NCI-H1417 (cell line): ENCODE measurements at regions not wholly inside any gene's neighbourhood (a gene's known extent, or its start where the extent isn't known, plus 50 kb on each side); places are given as distances from the start of the nearest gene placed in this dataset.
A peak's percentile ranks its signal among the peaks of the same experiment; 100 is the strongest.
"Not testable (repeated sequence)": the region's sequence is repeated elsewhere in the genome, so short reads cannot be mapped to it uniquely, and the experiment has no call there.

ENCODE experiments used
- DNase-seq, 3 experiments: peaks; one replicate each; lab custom pipeline; 2025; lab: John Stamatoyannopoulos, UW

DNA sequence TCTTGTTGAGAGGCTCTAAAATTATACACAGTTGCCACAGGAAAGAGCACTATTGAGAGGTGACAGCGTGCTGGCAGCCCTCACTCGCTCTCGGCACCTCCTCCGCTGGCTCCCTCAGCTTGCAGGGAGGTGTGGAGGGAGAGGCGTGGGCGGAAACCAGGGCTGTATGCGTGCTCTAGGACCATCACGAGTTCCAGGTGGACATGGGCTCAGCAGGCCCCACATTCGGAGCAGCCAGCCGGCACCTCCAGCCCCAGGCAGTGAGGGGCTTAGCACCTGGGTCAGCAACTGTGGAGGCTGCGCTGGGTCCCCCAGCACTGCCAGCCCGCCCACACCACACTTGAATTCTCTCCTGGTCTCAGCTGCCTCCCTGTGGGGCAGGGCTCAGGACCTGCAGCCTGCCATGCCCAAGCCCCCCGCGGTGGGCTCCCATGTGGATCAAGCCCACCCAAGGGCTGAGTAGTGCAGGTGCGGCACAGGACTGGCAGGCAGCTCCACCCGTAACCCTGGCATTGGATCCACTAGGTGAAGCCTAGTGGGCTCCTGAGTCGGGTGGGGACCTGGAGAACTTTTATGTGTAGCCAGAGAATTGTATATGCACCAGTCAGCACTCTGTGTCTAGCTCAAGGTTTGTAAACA, 460.6 kb upstream of the ALCAM start:
- DNase-seq: no peak

DNA sequence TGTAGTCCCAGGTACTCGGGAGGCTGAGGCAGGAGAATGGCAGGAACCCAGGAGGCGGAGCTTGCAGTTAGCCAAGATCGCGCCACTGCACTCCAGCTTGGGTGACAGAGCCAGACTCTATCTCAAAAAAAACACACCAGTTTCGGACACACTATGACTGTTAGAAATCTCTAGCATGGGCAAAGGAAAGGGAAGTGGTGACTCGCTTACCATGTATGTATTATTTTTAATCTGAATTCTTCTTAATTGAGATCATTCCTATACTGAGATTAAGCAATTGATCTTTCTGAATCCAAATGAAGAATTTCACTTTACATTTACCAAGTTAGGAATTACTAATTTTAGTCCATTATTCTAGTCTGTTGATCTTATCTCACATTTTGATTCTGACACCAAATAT, 459.2 kb upstream of the ALCAM start:
- DNase-seq: no peak

DNA sequence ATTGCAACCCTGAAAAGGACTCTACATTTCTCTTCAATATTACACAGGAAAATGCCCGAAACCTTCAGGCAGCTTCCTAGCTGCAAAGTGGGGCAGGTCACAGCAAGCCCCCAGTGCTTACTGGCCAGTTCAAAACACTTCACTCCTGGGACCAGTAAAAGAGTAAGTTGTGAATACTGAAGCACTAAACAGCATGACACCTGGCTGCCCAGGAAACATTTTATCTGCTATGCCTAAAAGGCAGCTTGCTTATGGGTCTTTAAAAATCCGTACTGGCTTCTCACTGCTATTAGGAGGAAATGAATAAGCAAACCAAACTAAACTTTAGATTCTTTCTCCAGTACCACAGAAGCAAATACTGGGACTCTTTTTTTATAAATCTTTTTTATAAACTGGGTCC, 457.9 kb upstream of the ALCAM start:
- peak; percentile 10 to 67 (median 33) for DNase-seq

DNA sequence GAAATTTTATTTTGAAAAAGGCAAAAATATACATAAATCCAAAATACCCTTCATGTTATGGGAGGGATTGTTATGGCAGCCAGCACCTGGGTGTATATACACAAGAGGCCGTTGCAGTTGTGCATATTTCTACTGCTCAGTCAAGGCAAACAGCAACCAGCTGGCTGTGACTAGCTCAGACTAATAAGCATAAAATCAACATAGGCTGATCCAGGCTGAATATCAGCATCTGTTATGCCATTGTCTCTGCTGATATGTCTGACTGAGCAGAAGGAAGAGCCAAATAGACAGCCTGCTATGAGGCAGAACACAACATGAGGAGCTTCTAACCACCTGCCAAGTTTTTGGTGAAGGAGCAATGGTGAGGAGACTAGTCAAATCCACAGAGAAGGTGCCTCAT, 457.5 kb upstream of the ALCAM start:
- DNase-seq: peak; percentile 22 to 80 (median 42)

DNA sequence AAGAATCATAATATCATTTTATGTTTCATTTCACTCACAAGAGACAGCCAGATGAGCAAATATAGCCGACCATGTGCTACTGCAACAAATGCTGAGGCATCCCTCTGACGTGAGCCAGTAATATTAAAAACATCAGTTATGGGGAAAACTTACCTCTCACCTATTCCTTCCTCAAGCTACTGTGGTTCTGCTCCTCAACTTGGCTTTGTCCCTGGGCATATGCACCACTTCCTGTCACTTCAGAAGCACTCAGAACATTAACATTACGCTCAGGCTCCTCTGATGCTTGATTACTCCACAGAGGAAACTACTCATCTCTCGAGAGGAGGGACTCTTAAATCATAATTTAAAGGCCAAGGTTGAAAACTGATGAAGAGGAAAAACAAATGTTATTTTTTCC, 457.0 kb upstream of the ALCAM start:
- DNase-seq: peak; percentile 2 to 43 (median 6)

DNA sequence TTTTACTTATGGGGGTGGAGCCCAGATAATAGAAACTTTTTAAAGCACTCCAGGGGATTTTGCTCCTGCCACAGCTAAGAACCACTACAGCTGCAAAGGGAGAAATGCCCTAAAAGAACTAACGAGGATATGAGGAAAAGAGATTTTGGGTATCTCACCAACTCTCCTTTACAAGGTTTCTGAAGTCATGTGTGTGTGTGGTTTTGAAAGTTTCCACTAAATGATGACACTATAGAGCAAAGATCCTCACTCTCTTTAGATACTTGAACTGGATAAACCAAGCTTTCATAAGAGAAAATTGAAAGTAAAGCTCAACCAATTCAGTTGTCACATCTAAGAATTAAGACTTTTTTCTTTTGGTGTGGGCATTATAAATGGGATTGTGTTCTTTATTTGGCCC, 455.3 kb upstream of the ALCAM start:
- DNase-seq: no peak

DNA sequence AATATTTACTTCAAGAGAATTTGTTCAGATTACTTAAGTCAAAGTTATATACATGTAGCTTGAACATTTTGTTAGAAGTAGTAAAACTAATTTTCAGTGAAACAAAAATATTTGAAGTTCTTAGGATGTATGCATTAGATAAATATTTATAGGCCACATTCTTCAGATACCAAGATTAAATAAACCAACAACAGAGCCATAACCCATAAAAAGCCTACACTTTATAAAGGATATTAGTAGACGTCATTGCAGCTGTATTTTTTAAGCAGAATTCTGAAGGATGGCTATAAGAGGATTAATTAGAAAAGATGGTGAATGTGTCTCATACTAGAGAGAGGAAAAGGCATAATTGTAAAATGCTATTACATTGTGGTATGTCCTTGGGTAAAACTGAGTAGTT, 449.7 kb upstream of the ALCAM start:
- no peak for DNase-seq

DNA sequence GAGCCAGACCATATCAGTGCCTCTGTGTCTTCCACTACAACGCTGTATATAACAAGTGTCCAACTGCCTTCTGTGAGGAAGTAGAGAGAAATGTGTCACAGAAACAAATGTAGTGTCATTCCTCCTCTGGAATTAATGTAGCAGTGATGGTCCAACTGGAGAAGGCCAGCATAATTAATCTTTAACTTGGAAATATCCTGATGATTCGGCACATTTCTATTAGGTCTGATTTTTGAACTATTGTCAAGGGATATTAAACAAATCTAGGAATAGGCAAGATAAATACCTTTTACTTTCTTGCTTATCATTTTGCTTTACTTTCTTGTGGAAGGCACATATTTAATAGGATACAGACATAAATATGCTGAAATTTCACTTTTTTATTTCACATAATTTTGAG, 446.2 kb upstream of the ALCAM start:
- DNase-seq: no peak

DNA sequence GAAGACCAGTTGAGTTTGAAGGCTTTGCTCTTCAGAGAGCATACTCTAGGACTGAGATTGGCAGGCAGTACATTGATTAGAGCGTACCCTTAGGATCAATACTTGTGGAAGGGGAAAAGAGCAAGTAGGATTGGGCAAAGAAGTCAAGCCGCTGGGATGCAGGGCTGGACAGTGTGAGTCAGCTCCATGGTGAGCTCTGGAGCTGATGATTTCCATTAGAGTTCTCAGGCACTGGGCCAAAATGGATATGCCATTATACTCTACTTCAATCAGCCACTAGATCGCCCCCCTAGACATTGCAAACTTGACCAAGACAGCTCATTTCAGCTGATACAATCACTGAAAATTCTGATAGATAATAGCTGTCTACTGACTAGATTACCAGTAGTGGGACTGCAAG, 432.7 kb upstream of the ALCAM start:
- no peak for DNase-seq

DNA sequence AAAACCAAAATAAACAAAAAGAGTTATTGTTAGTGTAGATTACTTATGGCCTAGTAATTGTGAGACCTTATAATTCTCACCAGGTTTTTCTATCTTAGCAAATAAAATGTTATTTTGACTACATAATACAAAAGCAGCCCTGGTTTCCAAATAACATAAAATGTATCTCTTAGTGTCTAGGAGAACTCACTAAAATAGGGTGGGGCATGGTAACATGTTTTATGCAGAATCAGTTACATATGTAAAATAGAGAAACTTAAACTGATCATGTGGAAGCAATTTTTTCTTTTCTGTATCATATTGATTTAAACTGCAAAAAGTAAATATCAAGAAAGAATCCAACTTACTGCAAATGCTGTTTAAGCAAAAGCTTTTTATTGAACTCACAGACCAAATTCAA, 431.1 kb upstream of the ALCAM start:
- no peak for DNase-seq

DNA sequence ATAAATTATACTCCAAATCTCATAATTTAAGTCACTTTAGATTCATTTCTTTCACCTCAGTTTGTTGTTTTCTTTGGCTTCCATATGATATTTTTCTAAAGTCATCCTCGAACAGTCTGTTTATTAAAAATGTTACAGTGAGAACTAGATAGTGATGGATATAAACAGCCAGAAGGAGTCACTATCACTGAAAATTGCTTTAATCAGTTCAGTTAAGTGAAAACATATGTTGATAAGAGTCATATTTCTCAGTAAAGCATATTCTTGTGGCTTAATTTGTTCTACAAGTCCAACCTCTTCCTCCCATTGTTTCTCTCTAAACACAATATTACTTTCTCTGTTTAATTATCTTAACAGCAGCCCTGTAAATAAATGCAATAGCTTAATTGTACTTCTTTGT, 427.5 kb upstream of the ALCAM start:
- DNase-seq: peak in 1 of 3 experiments; percentile 3

DNA sequence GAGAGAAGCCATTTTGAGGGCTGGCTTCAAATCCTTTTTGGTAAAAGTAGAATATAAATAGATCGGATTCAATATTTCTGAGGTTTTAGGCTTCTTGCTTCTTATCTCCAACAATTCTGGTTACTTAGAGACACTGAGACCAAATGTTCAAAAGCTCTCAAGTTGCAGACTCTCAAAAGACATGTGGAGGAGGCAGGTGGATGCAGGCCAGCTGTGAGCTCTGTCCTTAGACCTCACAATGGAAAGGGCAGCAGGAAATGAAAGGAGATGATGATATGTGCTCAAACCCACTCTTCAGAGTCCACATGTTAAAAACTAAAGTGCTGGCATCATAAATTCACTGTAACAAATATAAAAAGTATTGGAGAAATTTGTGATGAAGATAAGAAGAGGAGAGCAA, 424.9 kb upstream of the ALCAM start:
- peak in 2 of 3 experiments; percentile 26 to 76 for DNase-seq

DNA sequence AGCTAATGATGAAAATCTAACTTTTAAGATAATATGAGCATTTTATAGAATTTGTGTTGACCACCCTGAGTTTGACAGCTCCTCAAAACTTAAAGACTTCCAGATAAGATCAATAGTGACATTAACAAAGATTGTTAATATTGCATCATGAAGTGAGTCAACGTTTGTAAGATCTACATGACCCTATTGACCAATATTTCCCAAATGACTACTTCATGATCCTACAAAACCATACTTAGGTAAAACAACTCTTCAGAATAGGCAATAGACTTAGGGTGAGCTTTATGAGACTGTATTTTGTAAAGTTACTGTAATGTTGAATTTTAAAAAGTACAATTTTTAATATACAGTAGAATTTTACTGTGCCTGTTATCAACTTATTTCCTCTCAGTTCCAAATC, 422.7 kb upstream of the ALCAM start:
- no peak for DNase-seq

DNA sequence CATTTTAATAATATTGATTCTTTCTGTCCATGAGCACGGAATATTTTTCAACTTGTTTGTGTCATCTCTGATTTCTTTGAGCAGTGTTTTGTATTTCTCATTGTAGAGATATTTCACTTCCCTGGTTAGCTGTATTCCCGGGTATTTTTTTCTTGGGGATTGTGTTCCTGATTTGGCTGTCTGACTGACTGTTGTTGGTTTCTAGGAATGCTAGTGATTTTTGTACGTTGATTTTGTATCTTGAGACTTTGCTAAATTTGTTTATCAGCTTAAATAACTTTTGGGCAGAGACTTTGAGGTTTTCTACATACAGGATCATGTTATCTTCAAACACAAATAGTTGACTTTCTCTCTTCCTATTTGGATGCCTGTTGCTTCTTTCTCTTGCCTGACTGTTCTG, 418.8 kb upstream of the ALCAM start:
- DNase-seq: no peak

DNA sequence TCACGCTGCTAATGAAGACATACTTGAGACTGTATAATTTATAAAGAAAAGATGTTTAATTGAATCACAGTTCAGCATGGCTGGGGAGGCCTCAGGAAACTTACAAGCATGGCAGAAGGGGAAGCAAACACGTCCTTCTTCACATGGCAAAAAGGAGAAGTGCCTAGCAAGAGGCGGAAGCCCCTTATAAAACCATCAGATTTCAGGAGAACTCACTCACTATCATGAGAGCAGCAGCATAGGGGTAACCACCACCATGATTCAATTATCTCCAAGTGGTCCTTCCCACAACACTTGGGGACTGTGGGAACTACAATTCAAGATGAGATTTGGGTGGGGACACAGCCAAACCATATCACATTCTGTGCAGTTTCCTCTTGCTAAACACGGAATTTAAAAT, 416.9 kb upstream of the ALCAM start:
- DNase-seq: not testable (repeated sequence)

DNA sequence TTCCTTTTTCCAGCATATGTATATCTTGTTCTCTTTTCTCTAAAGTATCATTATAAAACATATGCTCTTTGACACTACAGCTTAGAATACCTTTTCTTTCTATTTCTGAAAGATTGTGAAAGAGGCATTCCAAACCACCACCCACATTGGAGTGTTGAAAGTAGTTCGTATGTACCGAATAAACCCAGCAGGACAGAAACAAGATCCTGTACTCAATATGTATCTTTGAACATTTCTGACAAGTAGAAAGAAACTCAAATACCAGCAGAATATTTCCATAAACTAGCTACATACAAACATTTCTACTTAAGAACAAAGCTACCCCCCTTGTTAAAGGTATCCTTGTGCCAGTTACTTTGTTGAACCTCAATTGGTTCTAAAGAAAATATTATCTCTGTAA, 415.3 kb upstream of the ALCAM start:
- no peak for DNase-seq

DNA sequence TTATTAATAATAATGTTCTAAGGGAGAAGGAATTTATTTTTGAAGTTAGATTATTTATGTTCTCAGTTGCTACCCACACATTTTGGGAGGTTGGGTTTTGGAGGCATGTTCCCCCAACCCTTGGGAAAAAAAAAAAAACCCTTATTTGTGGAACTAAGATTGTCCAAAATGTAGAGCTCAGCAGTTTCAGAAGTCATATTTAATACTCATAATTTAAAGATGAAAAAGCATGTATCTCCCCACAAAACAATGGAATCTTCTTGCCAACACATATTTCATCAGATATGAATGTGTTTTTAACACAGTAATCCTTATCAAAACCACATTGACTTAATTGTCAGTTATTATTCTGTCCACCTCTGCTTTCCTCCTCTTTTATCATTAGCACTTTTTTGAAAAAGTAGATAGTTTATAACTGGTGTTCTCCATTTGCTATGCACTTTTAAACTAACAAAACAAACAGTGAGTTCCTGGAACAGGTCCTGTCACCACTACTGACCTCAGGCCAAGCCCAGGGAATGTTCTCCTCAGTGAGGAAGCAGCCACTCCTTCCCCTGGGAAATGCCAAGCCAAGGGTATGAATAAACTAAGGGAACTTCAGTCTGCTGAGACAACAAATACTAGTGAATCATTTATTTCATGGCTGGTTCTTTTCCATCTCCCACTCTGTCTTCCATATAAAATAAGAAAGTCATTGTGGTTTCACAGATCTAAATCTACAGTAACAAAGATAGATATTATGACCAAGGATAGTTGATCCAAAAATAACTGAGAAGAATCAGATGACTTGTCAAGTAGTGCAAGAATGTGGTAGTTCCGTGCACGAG, 414.4 kb upstream of the ALCAM start:
- no peak for DNase-seq

DNA sequence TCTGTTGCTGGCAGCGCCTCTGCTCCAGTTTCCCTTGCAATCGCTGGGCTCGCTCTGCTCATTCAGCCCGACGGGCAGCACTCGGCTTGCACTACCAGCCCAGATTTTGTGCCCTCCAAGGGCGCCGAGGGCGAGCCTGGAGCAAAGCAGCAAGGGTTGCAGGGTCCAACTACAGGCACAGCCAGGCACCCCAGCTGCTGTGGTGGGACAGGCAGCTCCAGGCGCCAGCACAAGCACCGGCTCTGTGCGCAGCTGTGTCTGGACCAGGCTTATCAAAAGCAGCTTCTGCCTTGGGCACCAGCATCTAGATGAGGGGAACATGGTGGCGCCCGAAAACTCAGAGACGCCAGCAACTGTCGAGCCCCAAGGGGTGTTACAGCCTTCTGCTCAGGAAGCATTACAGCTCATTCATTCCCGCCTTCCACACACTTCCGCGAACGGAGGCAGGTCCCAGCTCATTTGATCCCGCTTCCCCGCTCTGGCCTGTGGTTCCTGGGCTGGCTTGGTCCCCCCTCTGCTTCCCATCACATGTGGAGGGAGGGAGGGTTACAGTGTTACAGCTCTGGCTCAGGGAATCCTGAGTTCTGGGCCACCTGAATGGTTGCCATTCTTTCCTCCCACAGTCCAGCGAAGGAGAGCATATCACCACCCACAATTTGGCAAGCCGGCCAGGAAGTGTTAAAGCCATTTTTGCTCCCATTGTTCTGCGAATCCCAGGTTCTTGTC, 409.9 kb upstream of the ALCAM start:
- DNase-seq: no peak

DNA sequence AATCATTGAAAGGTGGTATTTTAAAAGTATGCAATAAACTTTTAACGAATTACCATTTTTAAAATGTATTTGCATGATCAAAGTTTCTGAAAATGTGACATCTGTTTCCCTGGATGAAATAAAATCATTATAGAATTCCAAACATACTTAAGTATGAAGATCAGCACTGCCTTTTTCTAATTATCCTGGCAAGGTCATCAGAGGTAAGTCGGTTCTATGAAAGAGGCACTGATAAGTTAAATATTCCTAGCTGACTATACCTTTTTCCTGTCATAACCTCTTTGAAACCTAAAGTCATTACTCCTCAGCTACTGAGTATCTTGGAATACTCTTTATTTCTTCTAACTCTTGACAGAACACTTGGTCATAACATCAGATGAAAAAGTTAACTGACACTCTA, 406.1 kb upstream of the ALCAM start:
- no peak for DNase-seq

DNA sequence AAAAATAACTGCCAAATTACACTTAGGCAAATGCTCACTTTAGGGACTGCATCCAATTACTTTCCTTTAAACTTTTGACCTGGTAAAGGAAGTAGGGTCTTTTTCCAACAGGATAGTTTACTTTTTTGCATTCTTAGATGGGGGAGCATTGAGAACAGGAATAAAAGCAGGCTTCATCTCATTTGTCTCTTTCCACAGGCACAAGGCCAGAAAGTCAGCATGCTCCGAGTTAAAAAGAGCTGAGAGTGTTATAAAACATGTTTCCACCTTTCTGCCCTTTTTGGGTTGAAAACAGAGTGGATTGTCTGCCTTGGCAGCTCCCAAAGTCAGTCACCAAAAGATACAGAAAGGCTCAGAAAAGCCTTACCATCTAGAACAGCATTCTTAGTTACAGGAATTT, 404.9 kb upstream of the ALCAM start:
- DNase-seq: no peak

DNA sequence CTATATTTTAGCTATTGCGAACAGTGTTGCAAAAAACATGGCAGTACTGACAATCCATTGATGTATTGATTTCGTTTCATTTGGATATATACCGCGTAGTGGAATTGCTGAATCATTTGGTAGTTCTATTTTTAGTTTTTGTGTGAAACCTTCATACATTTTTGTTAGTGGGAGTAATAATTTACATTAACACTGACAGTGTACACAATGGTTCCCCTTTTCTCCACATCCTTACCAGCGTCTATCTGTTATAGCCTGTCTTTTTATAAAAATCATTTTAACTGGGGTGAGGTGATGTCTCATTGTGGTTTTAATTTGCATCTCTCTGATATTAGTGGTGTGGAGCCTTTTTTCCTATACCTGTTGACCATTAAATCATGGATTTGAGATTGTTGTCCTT, 392.4 kb upstream of the ALCAM start:
- DNase-seq: no peak

DNA sequence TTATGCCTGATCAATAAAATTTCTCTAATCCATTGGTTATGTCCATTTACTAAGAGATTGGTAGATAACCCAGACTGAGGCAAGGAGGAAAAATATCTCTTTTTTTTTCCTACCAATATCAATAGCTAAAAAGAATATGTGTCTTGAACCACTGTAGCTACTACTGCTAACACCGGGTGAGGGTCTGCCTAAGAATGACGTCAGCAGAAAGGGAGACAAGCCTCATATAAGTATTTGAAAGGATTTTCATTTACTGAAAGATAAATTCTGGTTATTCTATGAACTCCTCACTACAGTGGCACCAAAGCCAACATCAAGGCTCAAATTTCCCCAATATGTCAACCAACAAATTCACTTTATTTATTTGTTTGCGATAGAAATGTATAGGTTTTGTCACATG, 389.0 kb upstream of the ALCAM start:
- DNase-seq: no peak

DNA sequence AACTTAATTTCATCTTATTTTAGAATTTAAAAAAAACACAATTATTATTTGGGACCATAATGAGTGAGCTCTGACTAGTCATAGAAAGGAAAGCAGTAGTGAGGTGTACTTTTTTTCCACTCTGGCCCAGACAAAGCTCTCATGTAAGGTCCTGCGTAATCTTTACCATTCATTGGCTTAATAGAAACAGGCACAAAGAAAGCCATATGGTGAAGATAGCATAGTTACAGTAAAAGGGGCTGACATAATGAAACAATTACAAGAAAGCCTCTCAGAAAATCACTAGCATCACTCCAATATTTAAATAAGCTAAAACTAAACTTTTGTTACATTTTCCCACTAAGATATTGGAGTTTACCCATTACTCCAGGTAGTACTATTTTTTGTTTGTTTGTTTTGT, 384.6 kb upstream of the ALCAM start:
- no peak for DNase-seq
